ENCODE measurements at regions not wholly inside any gene's neighbourhood (a gene's known extent, or its start where the extent isn't known, plus 50 kb on each side); places are given as distances from the start of the nearest gene placed in this dataset.

DNA sequence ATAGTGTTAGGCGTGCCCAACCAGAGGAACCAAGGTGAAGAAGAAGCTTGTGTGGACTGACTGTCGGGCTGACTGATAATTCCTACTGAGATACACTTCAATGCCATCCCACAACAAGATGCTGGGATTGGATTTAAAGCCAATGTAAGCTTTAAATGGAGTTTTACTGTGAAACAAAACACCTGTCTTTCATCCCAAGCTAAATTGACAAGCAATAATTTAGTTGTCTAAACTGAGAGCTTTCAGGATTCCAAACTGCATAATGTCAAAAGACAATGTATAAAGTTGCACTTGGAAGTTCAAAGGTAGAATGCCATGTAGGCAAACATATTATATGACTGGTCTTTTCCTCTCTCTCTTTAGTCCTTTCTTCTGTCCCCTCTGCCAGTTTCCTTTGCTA lies 1025.3 kb upstream of the FANCL start:
- TF ChIP-seq EP300 (IDR thresholded peaks at IDR 0.05; ENCODE audit: low read depth) (no peak), CTCF (IDR thresholded peaks at IDR 0.05) (no peak), POLR2A (IDR thresholded peaks at IDR 0.05) (no peak), POLR2AphosphoS5 (IDR thresholded peaks at IDR 0.05) (no peak)

Measured in transverse colon (tissue), 4 donors.